B cell (primary cell): ENCODE measurements at regions not wholly inside any gene's neighbourhood (a gene's known extent, or its start where the extent isn't known, plus 50 kb on each side); places are given as distances from the start of the nearest gene placed in this dataset. TPM values are rescaled to one million over a fixed set of nuclear protein-coding genes. Genes with fewer than 3 reads are reported as not detected.

ENCODE experiments used
- small RNA-seq: library from RNA; depleted of rRNA; stranded (forward); fragments of <200 nt; gene quantifications from one replicate; pipeline ENCODE3, GENCODE V24; 2012; ENCODE audit warnings: low replicate concordance, low read depth; ENCODE audit not compliant: insufficient read length

Small RNAs in the stretch of these regions (small RNA-seq; reads per million reads assigned to genes)
- not detected for gene IGHD1OR15-1B
- not detected for gene IGHD2OR15-2B
- not detected for gene IGHD3OR15-3B
- gene IGHD4OR15-4B, result not detected
- gene IGHD5OR15-5B, result not detected
- not detected for gene MIR5701-1
- not detected for gene RN7SL400P
